Dermis microvascular lymphatic vessel endothelial cell (primary cell): ENCODE measurements at regions not wholly inside any gene's neighbourhood (a gene's known extent, or its start where the extent isn't known, plus 50 kb on each side); places are given as distances from the start of the nearest gene placed in this dataset.

Experiments
- DNase-seq, 2 donors: peaks; one replicate each; pipeline versions ENCODE4 v3.0.0 to v3.0.0-alpha.2; 2010; ENCODE audit warnings: low read depth in 2 of 2

- DNase-seq, result no peak
Measured at GRCh38 chr6:39997101-39997635, 62.9 kb upstream of the MOCS1 start.

- no peak for DNase-seq
Measured at GRCh38 chr6:39995633-39996032, 61.4 kb upstream of the MOCS1 start.

GRCh38 chr6:39992861-39993622 lies 58.8 kb upstream of the MOCS1 start:
- no peak for DNase-seq
